ENCODE measurements at regions not wholly inside any gene's neighbourhood (a gene's known extent, or its start where the extent isn't known, plus 50 kb on each side); places are given as distances from the start of the nearest gene placed in this dataset.
"Not testable (repeated sequence)": the region's sequence is repeated elsewhere in the genome, so short reads cannot be mapped to it uniquely, and the experiment has no call there.

DNA sequence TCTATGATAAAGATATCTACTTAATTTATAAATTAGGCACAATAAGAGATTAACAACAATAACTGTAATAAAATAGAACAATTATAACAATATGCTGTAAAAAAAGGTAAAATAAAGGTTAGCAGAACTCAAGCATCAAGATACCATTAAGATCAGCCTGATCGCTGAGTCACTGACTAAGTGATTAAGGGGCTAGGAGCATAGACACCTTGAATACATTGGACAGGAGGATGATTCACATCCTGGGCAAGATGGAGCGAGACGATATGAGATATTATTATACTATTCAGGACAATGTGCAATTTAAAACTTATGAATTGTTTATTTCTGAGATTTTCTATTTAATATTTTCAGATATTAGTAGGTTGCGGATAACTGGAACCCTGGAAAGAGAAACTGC is 1277.8 kb upstream of the ZEB2 start:
- H3K4me3 ChIP-seq (ENCODE audit: low read length): no peak overlapping the region
- TF ChIP-seq, protein P1, sequence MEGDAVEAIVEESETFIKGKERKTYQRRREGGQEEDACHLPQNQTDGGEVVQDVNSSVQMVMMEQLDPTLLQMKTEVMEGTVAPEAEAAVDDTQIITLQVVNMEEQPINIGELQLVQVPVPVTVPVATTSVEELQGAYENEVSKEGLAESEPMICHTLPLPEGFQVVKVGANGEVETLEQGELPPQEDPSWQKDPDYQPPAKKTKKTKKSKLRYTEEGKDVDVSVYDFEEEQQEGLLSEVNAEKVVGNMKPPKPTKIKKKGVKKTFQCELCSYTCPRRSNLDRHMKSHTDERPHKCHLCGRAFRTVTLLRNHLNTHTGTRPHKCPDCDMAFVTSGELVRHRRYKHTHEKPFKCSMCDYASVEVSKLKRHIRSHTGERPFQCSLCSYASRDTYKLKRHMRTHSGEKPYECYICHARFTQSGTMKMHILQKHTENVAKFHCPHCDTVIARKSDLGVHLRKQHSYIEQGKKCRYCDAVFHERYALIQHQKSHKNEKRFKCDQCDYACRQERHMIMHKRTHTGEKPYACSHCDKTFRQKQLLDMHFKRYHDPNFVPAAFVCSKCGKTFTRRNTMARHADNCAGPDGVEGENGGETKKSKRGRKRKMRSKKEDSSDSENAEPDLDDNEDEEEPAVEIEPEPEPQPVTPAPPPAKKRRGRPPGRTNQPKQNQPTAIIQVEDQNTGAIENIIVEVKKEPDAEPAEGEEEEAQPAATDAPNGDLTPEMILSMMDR (conservative IDR thresholded peaks at IDR 0.05; ENCODE audit: low read length): no peak
- no peak for DNase-seq (ENCODE audit: low read depth)

DNA sequence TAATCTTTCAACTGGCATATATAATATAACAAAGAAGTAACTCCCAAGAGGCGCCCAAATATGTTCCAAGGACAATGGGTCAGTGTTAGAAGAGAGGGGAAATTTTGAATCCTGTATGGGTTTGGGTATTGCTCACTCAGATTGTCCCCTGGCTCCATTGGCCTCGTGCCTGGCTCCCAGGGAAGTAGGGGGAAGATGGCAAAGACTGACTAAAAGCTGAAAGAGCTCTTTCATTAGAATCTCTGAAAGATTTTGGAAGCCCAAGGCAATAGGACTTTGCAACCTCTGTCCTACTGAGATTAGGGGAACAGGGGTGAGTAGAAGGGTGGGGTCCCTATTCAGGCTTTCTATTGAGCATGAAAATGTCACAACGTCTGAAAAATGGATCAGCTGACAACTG is 1272.8 kb upstream of the ZEB2 start:
- no peak for DNase-seq (ENCODE audit: low read depth)
- TF ChIP-seq, protein P1 (conservative IDR thresholded peaks at IDR 0.05; ENCODE audit: low read length): no peak
- H3K4me3 ChIP-seq (ENCODE audit: low read length): no peak overlapping the region

DNA sequence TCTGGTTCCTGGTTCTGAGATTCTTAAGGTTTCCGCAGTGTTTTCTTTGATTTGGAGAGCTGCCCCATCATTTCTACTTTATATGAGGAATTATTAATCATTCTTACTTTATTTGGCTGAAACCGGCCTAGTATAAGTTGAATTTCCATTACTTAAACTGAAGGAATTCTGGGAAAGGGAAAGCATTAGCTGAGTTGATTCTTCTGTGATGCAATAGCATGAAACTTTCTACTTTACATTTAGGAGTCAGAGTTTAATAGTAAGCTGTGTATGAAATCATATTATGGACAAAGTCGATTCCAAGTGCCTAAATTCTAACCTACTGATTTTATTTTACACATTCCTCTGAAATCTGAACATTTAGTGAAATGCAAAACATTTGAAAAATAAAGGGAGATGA is 1269.7 kb upstream of the ZEB2 start:
- TF ChIP-seq, protein P1 (conservative IDR thresholded peaks at IDR 0.05; ENCODE audit: low read length): no peak
- DNase-seq (ENCODE audit: low read depth): peak; percentile 3
- H3K4me3 ChIP-seq (ENCODE audit: low read length): no peak overlapping the region

DNA sequence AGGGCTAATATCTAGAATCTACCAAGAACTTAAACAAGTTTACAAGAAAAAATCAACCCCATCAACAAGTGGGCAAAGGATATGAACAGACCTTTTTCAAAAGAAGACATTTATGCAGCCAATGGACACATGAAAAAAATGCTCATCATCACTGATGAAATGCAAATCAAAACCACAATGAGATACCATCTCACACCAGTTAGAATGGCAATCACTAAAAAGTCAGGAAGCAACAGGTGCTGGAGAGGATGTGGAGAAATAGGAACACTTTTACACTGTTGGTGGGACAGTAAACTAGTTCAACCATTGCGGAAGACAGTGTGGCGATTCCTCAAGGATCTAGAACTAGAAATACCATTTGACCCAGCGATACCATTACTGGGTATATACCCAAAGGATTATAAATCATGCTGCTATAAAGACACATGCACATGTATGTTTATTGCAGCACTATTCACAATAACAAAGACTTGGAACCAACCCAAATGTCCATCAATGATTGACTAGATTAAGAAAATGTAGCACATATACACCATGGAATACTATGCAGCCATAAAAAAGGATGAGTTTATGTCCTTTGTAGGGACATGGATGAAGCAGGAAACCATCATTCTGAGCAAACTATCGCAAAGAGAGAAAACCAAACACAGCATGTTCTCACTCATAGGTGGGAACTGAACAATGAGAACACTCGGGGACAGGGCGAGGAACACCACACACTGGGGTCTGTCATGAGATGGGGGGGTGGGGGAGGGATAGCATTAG is 1267.9 kb upstream of the ZEB2 start:
- not testable (repeated sequence) for H3K4me3 ChIP-seq (ENCODE audit: low read length); DNase-seq (ENCODE audit: low read depth)

DNA sequence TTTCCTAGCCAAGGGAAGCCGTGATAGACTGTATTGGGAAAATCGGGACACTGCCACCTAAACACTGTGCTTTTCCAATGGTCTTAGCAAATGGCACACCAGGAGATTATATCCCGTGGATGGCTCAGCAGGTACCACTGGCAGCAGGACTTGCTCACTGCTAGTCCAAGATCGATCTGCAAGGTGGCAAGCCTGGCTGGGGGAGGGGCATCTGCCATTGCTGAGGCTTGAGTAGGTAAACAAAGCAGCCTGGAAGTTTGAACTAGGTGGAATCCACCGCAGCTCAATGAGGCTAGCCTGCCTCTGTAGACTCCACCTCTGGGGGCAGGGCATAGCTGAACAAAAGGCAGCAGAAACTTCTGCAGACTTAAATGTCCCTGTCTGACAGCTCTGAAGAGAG is 1262.7 kb upstream of the ZEB2 start:
- DNase-seq (ENCODE audit: low read depth): not testable (repeated sequence)

DNA sequence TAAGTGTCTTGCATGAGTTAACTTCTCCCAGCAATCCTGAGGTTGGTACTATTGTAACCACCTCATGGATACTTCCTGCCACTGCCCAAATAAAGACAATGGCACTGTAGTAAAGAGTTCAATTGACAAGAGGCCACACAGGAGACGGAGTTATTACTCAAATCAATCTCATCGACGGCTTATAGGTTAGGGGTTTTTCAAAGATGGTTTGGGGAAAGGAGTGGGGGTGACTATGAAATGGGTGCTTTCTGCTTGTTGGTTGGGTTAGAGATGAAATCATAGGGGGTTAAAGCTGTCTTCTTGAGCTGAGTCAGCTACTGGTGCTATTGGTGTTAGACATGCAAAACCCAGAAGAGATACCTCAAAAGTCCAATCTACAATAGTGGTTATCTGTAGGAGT is 1258.0 kb upstream of the ZEB2 start:
- H3K4me3 ChIP-seq (ENCODE audit: low read length): no peak overlapping the region
- DNase-seq (ENCODE audit: low read depth): no peak
- TF ChIP-seq, protein P1 (conservative IDR thresholded peaks at IDR 0.05; ENCODE audit: low read length): no peak

More for the DNA sequence above, 1262.7 kb upstream of the ZEB2 start:
- H3K4me3 ChIP-seq (ENCODE audit: low read length): not testable (repeated sequence)

DNA sequence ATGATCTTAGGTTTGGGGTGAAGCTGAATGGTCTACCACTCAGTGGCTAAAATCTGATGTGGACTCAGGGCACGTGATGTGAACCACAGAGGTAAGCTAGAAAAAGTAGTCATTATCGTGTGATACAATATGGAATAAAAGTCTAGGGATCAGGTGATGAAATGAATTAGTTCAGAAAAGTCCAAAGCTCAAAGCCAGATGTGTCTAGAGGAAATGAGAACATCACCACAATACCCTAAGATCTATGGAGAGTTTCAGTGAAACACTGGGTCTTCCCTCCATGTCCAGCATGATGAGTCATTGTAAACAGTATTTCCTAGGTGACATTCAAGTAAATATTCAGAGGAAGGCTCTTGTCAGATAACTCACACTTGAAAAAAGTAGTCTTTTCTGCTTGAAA is 1257.4 kb upstream of the ZEB2 start:
- no peak overlapping the region for H3K4me3 ChIP-seq (ENCODE audit: low read length)
- DNase-seq (ENCODE audit: low read depth): peak; percentile 52
- TF ChIP-seq, protein P1 (conservative IDR thresholded peaks at IDR 0.05; ENCODE audit: low read length): no peak

DNA sequence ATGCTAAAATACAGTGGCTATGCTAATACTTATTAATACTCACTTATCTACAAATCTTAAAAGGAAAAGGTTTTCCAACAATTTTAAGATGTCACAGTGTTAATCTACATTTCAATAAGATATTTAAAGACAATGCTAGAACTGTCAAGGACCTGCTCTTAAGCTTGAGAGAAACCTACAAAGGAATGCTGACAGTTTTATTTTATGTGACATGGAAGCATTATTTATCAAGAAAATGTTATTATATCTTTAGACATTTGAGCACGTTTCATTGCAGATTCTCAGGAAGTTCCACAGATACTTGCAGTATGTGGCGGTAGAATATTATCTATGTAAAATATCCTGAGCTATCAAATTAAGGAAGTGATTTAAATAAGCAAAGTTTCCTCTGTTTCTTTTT is 1255.7 kb upstream of the ZEB2 start:
- no peak for DNase-seq (ENCODE audit: low read depth)
- TF ChIP-seq, protein P1 (conservative IDR thresholded peaks at IDR 0.05; ENCODE audit: low read length): no peak
- H3K4me3 ChIP-seq (ENCODE audit: low read length): no peak overlapping the region
